Limb (tissue), 2 donors: ENCODE measurements at regions not wholly inside any gene's neighbourhood (a gene's known extent, or its start where the extent isn't known, plus 50 kb on each side); places are given as distances from the start of the nearest gene placed in this dataset.

Source experiments
- DNase-seq, 2 donors: peaks; one replicate each; pipeline ENCODE4 v3.0.0-alpha.2; 2016; ENCODE audit errors: extremely low spot score in 2 of 2

GRCh38 chr16:11473728-11474127 lies 113.0 kb downstream of the LITAF start:
- no peak for DNase-seq

GRCh38 chr16:11474617-11475291 lies 112.0 kb downstream of the LITAF start:
- no peak for DNase-seq

GRCh38 chr16:11475896-11476630 lies 110.7 kb downstream of the LITAF start:
- no peak for DNase-seq

GRCh38 chr16:11476676-11477075 lies 110.0 kb downstream of the LITAF start:
- DNase-seq = no peak

GRCh38 chr16:11478431-11479119 lies 108.1 kb downstream of the LITAF start:
- DNase-seq = no peak

GRCh38 chr16:11479916-11480315 lies 106.8 kb downstream of the LITAF start:
- DNase-seq = no peak

GRCh38 chr16:11480634-11481033 lies 106.1 kb downstream of the LITAF start:
- no peak for DNase-seq

GRCh38 chr16:11481987-11482386 lies 104.7 kb downstream of the LITAF start:
- no peak for DNase-seq

- DNase-seq = no peak
These were observed 103.6 kb downstream of the LITAF start for GRCh38 chr16:11482946-11483748.

- no peak for DNase-seq
These were observed 101.9 kb downstream of the LITAF start for GRCh38 chr16:11484691-11485258.

GRCh38 chr16:11485676-11486075 lies 101.0 kb downstream of the LITAF start:
- DNase-seq = no peak

GRCh38 chr16:11487289-11487688 lies 99.4 kb downstream of the LITAF start:
- DNase-seq = no peak

- no peak for DNase-seq
These were observed 98.4 kb downstream of the LITAF start for GRCh38 chr16:11488304-11488703.

GRCh38 chr16:11491524-11491923 lies 95.2 kb downstream of the LITAF start:
- DNase-seq = no peak

- DNase-seq = no peak
These were observed 93.8 kb downstream of the LITAF start for GRCh38 chr16:11492808-11493530.

- DNase-seq = no peak
These were observed 93.2 kb downstream of the LITAF start for GRCh38 chr16:11493531-11493929.

- DNase-seq = no peak
These were observed 92.7 kb downstream of the LITAF start for GRCh38 chr16:11494029-11494428.

- DNase-seq = no peak
These were observed 92.3 kb downstream of the LITAF start for GRCh38 chr16:11494433-11494832.

GRCh38 chr16:11495066-11495407 lies 91.7 kb downstream of the LITAF start:
- no peak for DNase-seq
